GM12878 (cell line): ENCODE measurements at regions not wholly inside any gene's neighbourhood (a gene's known extent, or its start where the extent isn't known, plus 50 kb on each side); places are given as distances from the start of the nearest gene placed in this dataset.
"Not testable (repeated sequence)": the region's sequence is repeated elsewhere in the genome, so short reads cannot be mapped to it uniquely, and the experiment has no call there.

Experiments
- JUNB ChIP-seq: IDR thresholded peaks from 2 replicates; pipeline ENCODE4 v1.6.1; 2016; ENCODE audit warnings: antibody characterized with exemption, mild to moderate bottlenecking
- TCF7 ChIP-seq: IDR thresholded peaks from 2 replicates; pipeline ENCODE4 v1.6.1; 2014; ENCODE audit warnings: antibody characterized with exemption, borderline replicate concordance
- TF ChIP-seq, protein P1 (sequence below): IDR thresholded peaks from 2 replicates; pipeline ENCODE4 v1.6.1; 2012; ENCODE audit warnings: low read depth, low read length, improper control_type of control experiment

DNA sequence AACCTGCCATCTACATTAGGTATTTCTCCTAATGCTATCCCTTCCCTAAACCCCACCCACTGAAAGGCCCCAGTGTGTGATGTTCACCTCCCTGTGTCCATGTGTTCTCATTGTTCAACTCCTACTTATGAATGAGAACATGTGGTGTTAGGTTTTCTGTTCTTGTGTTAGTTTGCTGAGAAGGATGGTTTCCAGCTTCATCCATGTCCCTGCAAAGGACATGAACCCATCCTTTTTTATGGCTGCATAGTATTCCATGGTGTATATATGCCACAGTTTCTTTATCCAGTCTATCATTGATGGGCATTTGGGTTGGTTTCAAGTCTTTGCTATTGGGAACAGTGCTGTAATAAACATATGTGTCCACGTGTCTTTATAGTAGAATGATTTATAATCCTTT lies 149.2 kb downstream of the PCDH7 start:
- not testable (repeated sequence) for TF ChIP-seq TCF7, JUNB
- TF ChIP-seq, protein P1, sequence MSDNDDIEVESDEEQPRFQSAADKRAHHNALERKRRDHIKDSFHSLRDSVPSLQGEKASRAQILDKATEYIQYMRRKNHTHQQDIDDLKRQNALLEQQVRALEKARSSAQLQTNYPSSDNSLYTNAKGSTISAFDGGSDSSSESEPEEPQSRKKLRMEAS: not testable (repeated sequence)
